Activated T-helper 2 cell treated with anti-CD3 and anti-CD28 coated beads, Interferon-gamma antibody, Interleukin-2, Interleukin-4, amounts not matched to agents 10 μg/mL and 5 μg/mL and 100 μg/mL, durations not matched to agents 14 hours and 24 hours and 36 hours (primary cell): ENCODE measurements at regions not wholly inside any gene's neighbourhood (a gene's known extent, or its start where the extent isn't known, plus 50 kb on each side); places are given as distances from the start of the nearest gene placed in this dataset.

Experiments
- DNase-seq: peaks from one replicate; pipeline ENCODE4 v3.0.0; 2021; ENCODE audit warnings: low spot score
- H3K27ac Mint-ChIP-seq: one replicate; pipeline ENCODE4 v1.8.0; 2021; ENCODE audit warnings: mixed read lengths
- H3K27me3 Mint-ChIP-seq: one replicate; pipeline ENCODE4 v1.8.0; 2021; ENCODE audit warnings: low read depth, mixed read lengths
- H3K36me3 Mint-ChIP-seq: one replicate; pipeline ENCODE4 v1.8.0; 2021; ENCODE audit warnings: low read depth, mixed read lengths
- H3K4me1 Mint-ChIP-seq: one replicate; pipeline ENCODE4 v1.8.0; 2021; ENCODE audit warnings: low read depth, mixed read lengths
- H3K4me3 Mint-ChIP-seq: one replicate; pipeline ENCODE4 v1.8.0; 2021; ENCODE audit warnings: low read depth, mild to moderate bottlenecking, moderate library complexity, mixed read lengths
- H3K9me3 Mint-ChIP-seq: one replicate; pipeline ENCODE4 v1.8.0; 2021; ENCODE audit warnings: mixed read lengths
- intact Hi-C: fragments of 100-400 bp; cut with micrococcal nuclease; formaldehyde crosslinking; loops from one replicate; pipeline ENCODE4 v1.15.1; 2023

DNA sequence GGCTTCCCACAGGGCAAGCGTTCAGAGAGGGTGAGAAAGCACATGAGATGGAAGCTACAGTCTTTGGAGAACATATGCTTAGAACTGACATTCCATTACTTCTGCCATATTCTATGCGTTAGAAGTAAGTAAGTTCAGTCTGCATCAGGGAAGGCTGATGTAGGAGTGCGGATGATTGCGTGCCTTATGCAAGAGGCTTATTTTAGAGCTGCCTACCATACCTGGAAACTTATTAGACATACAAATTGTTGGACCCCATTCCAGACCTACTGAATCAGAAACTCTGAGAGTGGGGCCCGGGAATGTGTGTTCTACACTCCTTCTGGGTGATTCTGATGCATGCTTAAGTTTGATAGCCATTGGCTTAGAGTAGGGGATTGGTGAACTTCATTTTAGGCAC is 174.9 kb downstream of the KTN1 start:
- no peaks in the 10 kb centered on the region for H3K9me3 Mint-ChIP-seq
- no peak for DNase-seq
- no peaks in the 10 kb centered on the region for H3K36me3 Mint-ChIP-seq
- H3K4me3 Mint-ChIP-seq, result no peak overlapping the region
- H3K27me3 Mint-ChIP-seq, result peaks cover 3% of the 10 kb centered on the region
- H3K4me1 Mint-ChIP-seq, result no peaks in the 10 kb centered on the region
- intact Hi-C loops, result no loop called here
- no peak overlapping the region for H3K27ac Mint-ChIP-seq

DNA sequence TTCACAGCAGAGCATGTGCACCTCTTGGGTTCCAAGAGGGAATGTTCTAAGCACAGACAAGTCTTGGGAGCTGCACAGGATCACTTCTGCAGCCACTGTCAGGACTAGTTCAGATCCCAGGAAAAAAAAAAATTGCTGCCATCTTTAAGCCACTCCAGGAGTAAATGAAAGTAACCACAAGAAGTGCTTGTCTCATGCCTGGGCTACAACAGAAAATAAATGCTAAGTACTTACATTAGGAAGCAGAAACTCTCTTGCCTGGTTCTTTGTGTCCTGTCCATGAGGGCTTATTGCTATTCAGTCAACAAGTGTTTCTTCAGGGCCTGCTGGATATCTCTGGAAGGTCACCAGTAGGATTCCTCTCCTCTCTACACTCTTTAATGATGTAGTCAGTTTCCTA is 176.1 kb downstream of the KTN1 start:
- Mint-ChIP-seq H3K4me3 (no peak overlapping the region), H3K27ac (no peak overlapping the region), H3K36me3 (no peaks in the 10 kb centered on the region), H3K9me3 (no peaks in the 10 kb centered on the region), H3K4me1 (no peaks in the 10 kb centered on the region), H3K27me3 (peaks cover 3% of the 10 kb centered on the region)
- intact Hi-C loops, result no loop called here
- no peak for DNase-seq

DNA sequence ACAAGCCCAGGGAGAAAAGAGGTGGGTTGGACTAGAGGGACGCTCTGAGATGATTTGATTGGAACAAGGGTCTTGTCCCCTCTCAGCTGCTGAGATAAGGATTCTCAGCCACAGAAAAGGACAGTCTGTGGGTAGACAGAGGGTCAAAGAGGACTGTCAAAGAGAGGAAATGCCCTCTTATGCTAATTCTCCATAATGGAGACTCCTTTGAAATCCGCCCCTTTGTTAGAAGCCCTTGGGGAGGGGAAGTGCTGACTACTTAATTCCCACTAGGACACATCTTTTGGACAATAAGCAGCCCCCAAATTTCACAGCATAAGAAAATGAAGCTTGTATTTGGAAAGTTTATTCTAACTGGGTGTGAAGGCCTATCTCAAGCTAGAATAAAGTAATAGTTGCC is 176.6 kb downstream of the KTN1 start:
- H3K4me1 Mint-ChIP-seq, result no peaks in the 10 kb centered on the region
- H3K9me3 Mint-ChIP-seq, result no peaks in the 10 kb centered on the region
- H3K36me3 Mint-ChIP-seq, result no peaks in the 10 kb centered on the region
- H3K27ac Mint-ChIP-seq, result no peak overlapping the region
- intact Hi-C loops, result no loop called here
- no peak overlapping the region for H3K4me3 Mint-ChIP-seq
- DNase-seq, result no peak
- H3K27me3 Mint-ChIP-seq, result peaks cover 3% of the 10 kb centered on the region

DNA sequence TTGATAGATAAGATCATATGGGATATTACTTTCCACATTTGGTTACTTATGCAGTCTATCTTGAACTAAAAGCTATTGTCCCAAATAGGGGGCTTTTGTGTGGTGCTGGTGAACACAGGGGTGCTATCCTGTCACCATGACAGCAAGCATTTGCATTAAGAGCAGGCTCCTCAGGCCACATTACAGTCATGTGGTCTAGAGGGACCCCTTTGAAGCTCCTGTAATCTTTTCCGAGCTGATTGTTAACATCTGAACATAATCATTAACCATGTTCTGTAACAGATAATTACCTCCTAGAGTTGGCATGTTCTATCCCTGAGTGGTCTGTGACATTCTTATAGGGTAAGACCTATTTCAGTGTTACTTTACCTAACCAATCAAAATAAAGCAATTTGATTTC is 178.8 kb downstream of the KTN1 start:
- Mint-ChIP-seq H3K27ac (no peak overlapping the region), H3K4me3 (no peak overlapping the region), H3K27me3 (peaks cover 3% of the 10 kb centered on the region), H3K4me1 (peaks cover 5% of the 10 kb centered on the region), H3K9me3 (no peaks in the 10 kb centered on the region), H3K36me3 (no peaks in the 10 kb centered on the region)
- DNase-seq, result no peak
- intact Hi-C loops, result no loop called here

DNA sequence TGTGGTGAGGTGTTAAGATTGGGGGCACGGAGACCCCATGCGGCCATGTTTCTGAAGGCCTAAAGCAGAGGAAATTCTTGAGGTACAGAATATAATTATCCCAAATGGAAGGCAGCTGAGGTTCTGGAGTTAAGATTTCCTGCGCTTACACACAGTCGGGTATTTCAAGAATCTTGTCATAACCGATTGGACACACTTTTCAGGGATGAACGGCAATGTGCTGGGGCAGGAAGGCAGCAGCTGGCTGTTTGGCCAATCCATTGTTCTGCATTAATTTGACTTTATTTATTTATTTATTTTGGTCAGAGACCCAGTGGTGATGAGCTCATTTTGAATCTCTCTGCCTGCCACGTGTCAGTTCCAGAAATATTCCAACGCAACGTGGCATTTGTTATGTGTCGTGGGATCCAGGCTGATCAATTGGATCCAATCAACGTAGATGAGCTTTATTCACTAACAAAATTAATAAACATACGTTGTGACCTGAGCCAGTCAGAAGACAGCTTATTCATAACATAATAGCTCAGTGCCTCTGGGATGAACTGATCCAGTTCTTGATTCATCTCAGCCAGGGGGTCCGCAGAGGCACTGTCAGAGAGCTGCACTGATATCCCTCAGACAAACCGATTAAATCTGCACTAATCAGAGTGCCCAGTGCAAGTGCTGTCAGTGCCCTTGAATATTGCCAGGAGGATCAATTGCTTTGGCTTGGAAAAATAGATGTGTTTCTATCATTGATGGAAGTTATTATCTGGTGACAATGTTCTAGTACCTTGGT is 181.0 kb downstream of the KTN1 start:
- no peak for DNase-seq
- Mint-ChIP-seq H3K27ac (no peak overlapping the region), H3K9me3 (no peaks in the 10 kb centered on the region), H3K36me3 (no peaks in the 10 kb centered on the region), H3K27me3 (peaks cover 3% of the 10 kb centered on the region), H3K4me1 (peaks cover 5% of the 10 kb centered on the region), H3K4me3 (no peak overlapping the region)
- intact Hi-C loops, result no loop called here

DNA sequence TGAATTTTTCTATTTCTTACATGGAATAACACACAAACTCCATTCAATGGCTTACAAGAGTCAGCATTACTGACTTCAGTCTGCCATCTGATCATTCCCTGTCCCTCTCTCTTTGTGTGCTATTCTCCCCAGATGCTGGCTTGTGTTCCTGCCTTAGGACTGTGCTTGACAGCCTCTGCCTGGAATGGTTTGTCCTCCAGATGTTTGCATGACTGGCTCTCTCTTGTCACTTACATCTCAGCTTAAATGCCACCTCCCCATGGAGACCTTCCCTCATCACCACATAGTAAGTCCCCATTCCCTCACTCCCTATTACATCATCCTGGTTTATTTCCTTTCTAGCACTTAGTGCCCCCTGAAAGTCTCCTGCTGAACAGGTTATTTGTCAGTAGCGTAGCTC is 181.6 kb downstream of the KTN1 start:
- peaks cover 3% of the 10 kb centered on the region for H3K27me3 Mint-ChIP-seq
- no peaks in the 10 kb centered on the region for H3K9me3 Mint-ChIP-seq
- no peak for DNase-seq
- peaks cover 5% of the 10 kb centered on the region for H3K4me1 Mint-ChIP-seq
- no peak overlapping the region for H3K27ac Mint-ChIP-seq
- no peak overlapping the region for H3K4me3 Mint-ChIP-seq
- H3K36me3 Mint-ChIP-seq, result no peaks in the 10 kb centered on the region
- intact Hi-C loops, result loop anchor here (2.0 kb wide), 1 partner anchor 41 kb away; no protein-coding TSS in a partner anchor

DNA sequence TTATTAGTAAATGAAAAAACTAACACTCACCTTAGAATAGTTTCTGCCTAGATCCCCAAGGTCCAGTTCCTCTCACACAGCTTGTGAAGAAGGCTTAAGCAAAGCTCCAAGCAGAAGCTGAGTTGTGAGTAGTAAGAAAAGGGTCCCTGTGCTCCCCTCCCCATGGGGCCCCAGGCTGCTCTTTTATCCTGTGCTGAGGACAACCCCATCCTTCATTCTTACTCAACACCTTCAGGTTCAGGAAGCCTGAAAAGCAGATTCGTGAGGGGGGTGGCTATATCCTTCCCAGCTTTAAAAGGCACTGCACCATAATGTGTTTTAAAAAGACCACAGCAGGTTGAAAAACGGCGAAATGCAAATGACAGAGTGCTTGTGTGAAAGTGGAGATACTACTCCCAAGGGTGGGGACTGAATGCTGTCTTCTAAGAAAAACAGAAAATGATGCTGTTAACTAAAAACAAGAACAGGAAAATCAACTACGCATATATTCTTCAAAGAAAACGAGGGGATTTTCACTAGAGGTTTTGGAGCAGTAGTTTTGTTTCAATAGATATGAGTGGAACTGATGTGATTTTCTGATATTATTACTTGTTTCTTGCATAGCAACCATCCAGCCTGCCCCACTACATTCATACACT is 182.7 kb downstream of the KTN1 start:
- no peak for DNase-seq
- no peak overlapping the region for H3K4me3 Mint-ChIP-seq
- H3K27me3 Mint-ChIP-seq, result peaks cover 3% of the 10 kb centered on the region
- H3K4me1 Mint-ChIP-seq, result peaks cover 5% of the 10 kb centered on the region
- intact Hi-C loops, result loop anchor here (2.0 kb wide), 1 partner anchor 40 kb away; no protein-coding TSS in a partner anchor
- H3K27ac Mint-ChIP-seq, result peak overlapping the region; percentile 2
- no peaks in the 10 kb centered on the region for H3K36me3 Mint-ChIP-seq
- H3K9me3 Mint-ChIP-seq, result no peaks in the 10 kb centered on the region

DNA sequence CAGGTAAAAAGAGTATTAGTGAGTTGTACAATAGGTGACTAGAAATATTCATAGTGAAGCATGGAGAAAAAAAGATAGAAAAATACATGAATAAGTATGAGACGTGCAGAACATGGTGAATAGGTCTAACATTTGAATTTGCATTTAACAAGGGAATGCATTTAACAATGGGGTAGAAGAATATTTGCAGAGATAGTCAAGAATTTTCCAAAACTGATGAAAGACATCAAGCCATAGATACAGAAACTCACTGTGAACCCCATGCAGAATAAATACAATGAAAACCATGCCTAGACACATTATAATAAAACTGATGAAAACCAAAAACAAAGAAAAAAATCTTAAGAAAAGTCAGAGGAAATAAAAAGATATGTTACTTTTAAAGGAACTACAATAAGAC is 184.8 kb downstream of the KTN1 start:
- Mint-ChIP-seq H3K27me3 (peaks cover 3% of the 10 kb centered on the region), H3K4me3 (no peak overlapping the region), H3K4me1 (peaks cover 5% of the 10 kb centered on the region), H3K9me3 (no peaks in the 10 kb centered on the region), H3K36me3 (no peaks in the 10 kb centered on the region), H3K27ac (no peak overlapping the region)
- DNase-seq, result no peak
- intact Hi-C loops, result no loop called here

DNA sequence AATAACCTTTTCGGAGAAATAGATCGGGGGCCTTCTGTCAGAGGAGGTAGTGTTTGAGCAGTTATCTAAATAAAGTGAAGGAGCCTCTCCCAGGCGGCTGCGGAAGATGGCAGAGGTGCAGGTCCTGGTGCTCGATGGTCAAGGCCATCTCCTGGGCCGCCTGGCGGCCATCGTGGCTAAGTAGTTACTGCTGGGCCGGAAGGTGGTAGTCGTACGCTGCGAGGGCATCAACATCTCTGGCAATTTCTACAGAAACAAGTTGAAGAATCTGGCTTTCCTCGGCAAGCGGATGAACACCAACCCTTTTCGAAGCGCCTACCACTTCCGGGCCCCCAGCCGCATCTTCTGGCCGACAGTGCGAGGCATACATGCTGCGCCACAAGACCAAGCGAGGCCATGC is 186.1 kb downstream of the KTN1 start:
- peaks cover 5% of the 10 kb centered on the region for H3K4me1 Mint-ChIP-seq
- intact Hi-C loops, result no loop called here
- no peak overlapping the region for H3K27ac Mint-ChIP-seq
- peaks cover 3% of the 10 kb centered on the region for H3K27me3 Mint-ChIP-seq
- no peak overlapping the region for H3K4me3 Mint-ChIP-seq
- H3K9me3 Mint-ChIP-seq, result no peaks in the 10 kb centered on the region
- no peaks in the 10 kb centered on the region for H3K36me3 Mint-ChIP-seq
- DNase-seq, result no peak

DNA sequence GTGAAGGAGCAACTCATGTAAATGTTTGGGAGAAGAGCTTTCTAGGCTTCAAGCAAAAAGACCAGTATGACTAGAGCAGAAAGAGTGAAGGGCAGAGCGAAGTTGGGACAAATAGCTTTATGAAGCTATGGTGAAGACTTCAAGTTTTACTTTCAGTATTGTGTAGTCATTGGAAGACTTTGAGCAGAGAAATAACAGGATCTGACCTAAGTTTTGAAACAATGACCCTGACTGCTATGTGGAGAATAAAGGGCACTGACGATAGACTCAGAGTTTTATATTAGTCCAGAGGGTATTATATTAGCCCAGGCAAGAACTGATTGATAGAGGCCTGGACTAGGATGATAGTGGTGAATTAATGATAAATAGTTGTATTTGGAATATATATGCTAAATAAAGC is 187.3 kb downstream of the KTN1 start:
- peaks cover 6% of the 10 kb centered on the region for H3K27me3 Mint-ChIP-seq
- intact Hi-C loops, result no loop called here
- no peaks in the 10 kb centered on the region for H3K36me3 Mint-ChIP-seq
- peaks cover 2% of the 10 kb centered on the region for H3K4me1 Mint-ChIP-seq
- DNase-seq, result no peak
- H3K9me3 Mint-ChIP-seq, result no peaks in the 10 kb centered on the region
- H3K4me3 Mint-ChIP-seq, result no peak overlapping the region
- no peak overlapping the region for H3K27ac Mint-ChIP-seq

DNA sequence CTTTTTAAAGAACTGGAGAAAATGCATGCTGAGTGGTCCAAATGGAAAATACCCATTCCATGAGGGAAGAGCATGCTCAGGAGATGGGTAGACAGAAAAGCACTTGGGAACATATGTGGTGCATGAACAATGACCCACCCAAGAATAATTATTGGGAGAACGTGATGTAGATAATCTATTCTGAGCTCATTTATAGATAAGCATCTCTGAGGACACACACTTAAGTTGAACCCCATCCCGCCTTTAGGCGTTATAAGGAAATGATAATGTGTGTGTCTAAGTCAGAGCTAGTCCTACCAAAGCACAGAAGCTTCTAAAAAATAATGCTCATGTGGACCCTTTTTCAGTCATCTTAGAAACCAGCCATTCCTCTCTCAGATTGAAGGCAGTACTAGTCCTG is 189.9 kb downstream of the KTN1 start:
- Mint-ChIP-seq H3K27me3 (peaks cover 6% of the 10 kb centered on the region), H3K36me3 (no peaks in the 10 kb centered on the region), H3K4me3 (no peak overlapping the region), H3K27ac (no peak overlapping the region), H3K4me1 (no peaks in the 10 kb centered on the region), H3K9me3 (no peaks in the 10 kb centered on the region)
- DNase-seq, result no peak
- intact Hi-C loops, result no loop called here

DNA sequence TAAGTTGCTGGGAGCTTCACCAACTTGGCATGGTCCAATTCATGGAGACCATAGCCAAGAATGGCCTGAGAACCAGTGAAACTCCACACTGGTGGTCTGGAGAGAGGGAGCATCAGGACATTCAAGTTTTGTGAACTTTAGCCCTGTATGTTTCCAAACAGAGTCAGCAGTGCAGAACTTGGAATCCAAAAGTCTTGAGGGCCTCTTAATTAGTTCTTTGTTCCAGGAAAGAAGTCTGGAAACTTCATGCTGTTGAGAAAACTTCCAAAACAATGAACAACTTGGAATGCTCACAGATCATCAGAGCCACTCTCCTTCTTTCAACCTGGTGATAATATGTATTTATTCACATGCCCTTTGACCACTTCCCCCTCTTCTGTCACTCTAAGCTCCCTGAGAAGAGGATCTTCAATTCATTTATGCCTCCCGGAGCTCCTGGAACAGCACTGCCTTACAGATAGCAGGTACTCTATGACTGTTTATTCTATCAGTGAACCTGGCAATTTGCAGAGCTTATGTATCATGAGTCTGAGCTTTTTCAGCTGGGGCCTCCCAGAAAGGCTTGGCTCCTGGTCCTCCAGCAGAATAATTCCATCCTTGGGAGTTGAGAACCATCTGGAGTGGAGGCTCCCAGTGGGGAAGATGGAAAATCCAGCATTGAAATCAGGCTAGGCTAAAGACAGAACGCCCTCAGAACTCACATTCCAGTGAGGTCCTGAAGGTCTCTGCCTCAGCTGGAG is 191.4 kb downstream of the KTN1 start:
- Mint-ChIP-seq H3K36me3 (no peaks in the 10 kb centered on the region), H3K9me3 (no peaks in the 10 kb centered on the region), H3K27me3 (peaks cover 6% of the 10 kb centered on the region), H3K4me3 (no peak overlapping the region), H3K4me1 (no peaks in the 10 kb centered on the region), H3K27ac (no peak overlapping the region)
- intact Hi-C loops, result no loop called here
- no peak for DNase-seq

DNA sequence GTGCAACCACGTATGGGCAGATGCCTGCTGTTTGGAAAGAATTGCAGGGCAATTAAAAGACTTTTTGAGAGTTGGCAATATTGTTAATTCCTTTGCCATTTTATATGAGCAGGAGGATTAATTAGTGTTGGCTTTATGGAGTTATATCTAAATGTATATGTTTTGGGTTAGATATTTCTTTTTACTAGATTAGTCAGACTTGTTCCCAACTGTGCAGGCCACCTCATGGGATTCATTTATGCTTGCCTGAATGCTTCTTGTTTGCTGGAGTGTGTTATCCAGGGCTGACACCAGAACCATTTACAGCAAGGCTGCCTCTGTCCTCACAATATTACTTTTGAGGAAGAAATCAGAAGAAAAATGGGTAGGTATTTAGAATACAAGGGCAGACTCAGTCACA is 192.5 kb downstream of the KTN1 start:
- DNase-seq, result no peak
- Mint-ChIP-seq H3K27me3 (peaks cover 6% of the 10 kb centered on the region), H3K4me1 (no peaks in the 10 kb centered on the region), H3K9me3 (no peaks in the 10 kb centered on the region), H3K4me3 (no peak overlapping the region), H3K27ac (no peak overlapping the region), H3K36me3 (no peaks in the 10 kb centered on the region)
- intact Hi-C loops, result no loop called here
